H1 (cell line): ENCODE measurements at regions not wholly inside any gene's neighbourhood (a gene's known extent, or its start where the extent isn't known, plus 50 kb on each side); places are given as distances from the start of the nearest gene placed in this dataset.

Experiments
- BACH1 ChIP-seq: IDR thresholded peaks from 2 replicates; pipeline ENCODE4 v1.6.1; 2012; ENCODE audit warnings: low read length, improper control_type of control experiment
- EP300 ChIP-seq, 2 experiments: IDR thresholded peaks; 1 replicate in 1 of 2; 2 replicates in 1 of 2; pipeline ENCODE4 v1.6.1; 2011 to 2012; ENCODE audit warnings: low read depth in 2 of 2, low read length in 2 of 2, mild to moderate bottlenecking in 2 of 2, borderline replicate concordance in 1 of 2, inconsistent platforms in 1 of 2, moderate library complexity in 1 of 2
- EZH2 ChIP-seq: fragments of 200-600 bp; sonication (generic); IDR thresholded peaks from 2 replicates; pipeline ENCODE4 v1.7.1; 2012; ENCODE audit warnings: low read depth, mild to moderate bottlenecking, moderate library complexity, low read length, inconsistent platforms; ENCODE audit not compliant: severe bottlenecking
- GABPA ChIP-seq: IDR thresholded peaks from 2 replicates; pipeline ENCODE4 v1.6.1; 2011; ENCODE audit warnings: mild to moderate bottlenecking, low read length, moderate library complexity, borderline replicate concordance; ENCODE audit not compliant: insufficient read depth
- KDM5A ChIP-seq: fragments of 200-600 bp; IDR thresholded peaks from 2 replicates; pipeline ENCODE4 v1.7.1; 2012; ENCODE audit warnings: mild to moderate bottlenecking, low read length, inconsistent platforms, mixed read lengths
- TAF1 ChIP-seq: IDR thresholded peaks from 2 replicates; pipeline ENCODE4 v1.6.1; 2011; ENCODE audit warnings: mild to moderate bottlenecking, low read depth, low read length
- TF ChIP-seq, protein P1 (sequence below), 3 experiments: IDR thresholded peaks; 1 replicate in 2 of 3; 2 replicates in 1 of 3; pipeline versions ENCODE4 v1.5.1 to v1.6.1; 2011; ENCODE audit warnings: low read length in 3 of 3, mild to moderate bottlenecking in 3 of 3, inconsistent platforms in 2 of 3, low read depth in 1 of 3, moderate library complexity in 1 of 3; ENCODE audit not compliant: insufficient read depth in 1 of 3; ENCODE audit errors: control extremely low read depth in 1 of 3

DNA sequence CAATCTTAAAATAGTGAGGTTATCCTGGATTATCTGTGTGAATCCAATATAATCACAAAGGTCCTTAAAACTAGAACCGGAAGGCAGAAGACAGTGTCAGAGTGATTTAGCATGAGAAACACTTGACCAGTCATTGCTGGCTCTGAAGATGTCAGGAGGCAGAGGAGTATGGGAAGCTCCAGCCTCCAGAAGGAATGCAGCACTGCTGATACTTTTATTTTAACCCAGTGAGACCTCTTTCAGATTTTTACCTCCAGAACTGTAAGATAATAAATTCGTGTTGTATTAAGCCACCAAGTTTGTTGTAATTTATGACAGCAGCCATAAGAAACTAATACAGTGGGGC lies 134.4 kb upstream of the ZC3H12C start (continued):
- TF ChIP-seq EP300 (IDR thresholded peaks at IDR 0.05; ENCODE audit: borderline replicate concordance in 1 of 2, low read depth in 2 of 2, low read length in 2 of 2) (no peak), GABPA (no peak), BACH1 (no peak), EZH2 (no peak), TAF1 (no peak), KDM5A (no peak)
- TF ChIP-seq, protein P1, sequence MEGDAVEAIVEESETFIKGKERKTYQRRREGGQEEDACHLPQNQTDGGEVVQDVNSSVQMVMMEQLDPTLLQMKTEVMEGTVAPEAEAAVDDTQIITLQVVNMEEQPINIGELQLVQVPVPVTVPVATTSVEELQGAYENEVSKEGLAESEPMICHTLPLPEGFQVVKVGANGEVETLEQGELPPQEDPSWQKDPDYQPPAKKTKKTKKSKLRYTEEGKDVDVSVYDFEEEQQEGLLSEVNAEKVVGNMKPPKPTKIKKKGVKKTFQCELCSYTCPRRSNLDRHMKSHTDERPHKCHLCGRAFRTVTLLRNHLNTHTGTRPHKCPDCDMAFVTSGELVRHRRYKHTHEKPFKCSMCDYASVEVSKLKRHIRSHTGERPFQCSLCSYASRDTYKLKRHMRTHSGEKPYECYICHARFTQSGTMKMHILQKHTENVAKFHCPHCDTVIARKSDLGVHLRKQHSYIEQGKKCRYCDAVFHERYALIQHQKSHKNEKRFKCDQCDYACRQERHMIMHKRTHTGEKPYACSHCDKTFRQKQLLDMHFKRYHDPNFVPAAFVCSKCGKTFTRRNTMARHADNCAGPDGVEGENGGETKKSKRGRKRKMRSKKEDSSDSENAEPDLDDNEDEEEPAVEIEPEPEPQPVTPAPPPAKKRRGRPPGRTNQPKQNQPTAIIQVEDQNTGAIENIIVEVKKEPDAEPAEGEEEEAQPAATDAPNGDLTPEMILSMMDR (IDR thresholded peaks at IDR 0.05; ENCODE audit: control extremely low read depth in 1 of 3, insufficient read depth in 1 of 3, low read depth in 1 of 3, low read length in 3 of 3) = no peak
